HG02852 (cell line): ENCODE measurements at regions not wholly inside any gene's neighbourhood (a gene's known extent, or its start where the extent isn't known, plus 50 kb on each side); places are given as distances from the start of the nearest gene placed in this dataset.

Experiments
- ATAC-seq: cut with Tn5 transposase; IDR thresholded peaks from one replicate; pipeline ENCODE4 v1.9.1; 2021; ENCODE audit warnings: mild to moderate bottlenecking, moderate library complexity; ENCODE audit not compliant: unreplicated experiment

DNA sequence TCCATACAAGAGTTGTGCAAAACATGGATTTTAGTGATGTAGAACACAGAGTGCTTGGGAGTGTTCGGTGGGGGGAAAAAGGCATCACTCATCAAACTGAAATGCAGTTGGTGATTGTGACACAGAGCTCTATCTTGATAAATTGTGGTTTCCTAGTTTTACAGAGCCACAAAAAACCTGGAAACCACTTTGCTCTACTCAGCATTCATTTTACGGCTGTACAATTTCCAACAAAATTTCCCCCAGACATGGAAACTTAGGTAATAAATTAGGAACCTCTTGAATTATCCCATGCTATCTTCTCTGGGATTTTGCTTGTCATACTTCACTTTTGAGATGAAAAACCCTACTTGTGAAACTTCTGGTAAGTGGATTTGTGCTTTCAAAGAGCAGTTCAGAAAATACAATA is 614.9 kb upstream of the FZD8 start:
- no peak for ATAC-seq

GRCh38 chr10:36256166-36256565 is 614.1 kb upstream of the FZD8 start:
- no peak for ATAC-seq

- no peak for ATAC-seq
These were observed 612.1 kb upstream of the FZD8 start for GRCh38 chr10:36254199-36254598.

- no peak for ATAC-seq
These were observed 611.6 kb upstream of the FZD8 start for GRCh38 chr10:36253731-36254130.

DNA sequence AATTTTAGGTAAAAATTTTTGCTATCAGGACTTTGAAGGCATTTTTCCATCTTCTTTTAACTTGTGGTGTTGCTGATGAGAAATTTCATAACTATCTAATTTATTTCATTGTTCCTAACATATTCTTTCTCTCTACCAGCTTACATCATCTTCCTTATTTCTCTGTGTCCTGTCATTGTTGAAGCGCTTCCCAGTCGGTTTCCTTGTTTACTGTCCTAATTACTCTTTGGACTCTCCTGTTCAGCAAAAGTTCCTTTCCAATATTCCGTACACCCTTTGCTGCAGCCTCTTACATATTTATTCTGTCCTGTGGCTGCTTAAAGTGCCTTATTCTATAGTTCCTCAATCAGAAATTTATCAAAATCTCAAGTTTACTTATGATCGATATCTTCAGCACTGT is 609.0 kb upstream of the FZD8 start:
- no peak for ATAC-seq

DNA sequence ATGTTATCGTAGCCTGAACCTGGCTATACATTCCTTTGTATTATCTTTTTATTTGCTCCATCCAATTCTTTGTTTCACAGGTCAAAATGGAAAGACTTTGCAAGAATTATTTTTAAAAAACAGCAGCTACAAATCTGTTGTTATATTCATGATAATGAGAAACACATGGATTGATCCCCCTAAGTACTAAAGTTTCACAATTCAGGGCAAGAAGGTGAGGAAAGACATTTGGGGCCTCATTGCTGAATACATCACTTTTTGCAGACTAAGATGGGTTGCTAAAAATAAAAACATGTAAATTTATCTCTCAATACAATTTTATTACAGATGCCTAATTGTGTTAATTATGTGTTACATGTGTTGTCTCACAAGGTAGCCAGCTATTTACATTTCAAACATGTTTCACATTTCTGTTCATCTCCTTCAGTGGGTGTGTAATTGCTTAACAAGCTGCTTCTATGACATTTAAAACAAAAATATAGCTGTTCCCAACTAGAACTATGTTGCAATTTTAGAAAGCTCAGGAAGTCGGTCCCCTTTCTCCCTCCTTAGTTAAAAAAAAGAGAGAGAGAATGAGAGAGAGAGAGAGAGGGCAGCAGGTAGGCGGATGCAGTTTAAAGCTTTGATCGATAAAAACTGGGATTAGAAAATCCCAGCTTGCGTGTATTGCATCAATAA is 606.3 kb upstream of the FZD8 start:
- ATAC-seq = no peak

GRCh38 chr10:36247478-36247877 is 605.4 kb upstream of the FZD8 start:
- no peak for ATAC-seq

- ATAC-seq = no peak
These were observed 594.8 kb upstream of the FZD8 start for GRCh38 chr10:36236931-36237330.

- ATAC-seq = no peak
These were observed 594.2 kb upstream of the FZD8 start for GRCh38 chr10:36236341-36236740.

- no peak for ATAC-seq
These were observed 590.8 kb upstream of the FZD8 start for GRCh38 chr10:36232935-36233334.

- ATAC-seq = no peak
These were observed 582.4 kb upstream of the FZD8 start for GRCh38 chr10:36224431-36224985.

DNA sequence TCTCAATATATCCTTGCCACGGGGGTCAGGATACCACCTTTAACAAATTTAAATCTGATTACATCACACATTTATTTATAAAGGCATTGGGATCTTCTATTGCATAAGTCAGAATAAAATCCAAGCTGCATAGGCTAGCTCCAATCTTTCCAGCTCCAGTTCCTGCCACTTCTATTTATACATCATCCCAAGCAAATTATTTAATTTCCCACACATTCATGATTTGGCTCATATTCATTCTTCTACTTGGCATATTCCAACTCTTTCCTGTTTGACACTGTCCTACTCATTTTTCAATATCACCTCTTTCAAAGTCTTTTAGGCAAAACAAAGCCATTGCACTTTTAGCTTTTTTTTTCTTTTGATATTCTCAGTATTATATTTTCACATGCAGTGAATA is 579.0 kb upstream of the FZD8 start:
- no peak for ATAC-seq

GRCh38 chr10:36220151-36220550 is 578.1 kb upstream of the FZD8 start:
- ATAC-seq = no peak

- ATAC-seq = no peak
These were observed 569.8 kb upstream of the FZD8 start for GRCh38 chr10:36211856-36212255.

- ATAC-seq = no peak
These were observed 567.4 kb upstream of the FZD8 start for GRCh38 chr10:36209480-36209879.

- no peak for ATAC-seq
These were observed 560.8 kb upstream of the FZD8 start for GRCh38 chr10:36202881-36203280.

DNA sequence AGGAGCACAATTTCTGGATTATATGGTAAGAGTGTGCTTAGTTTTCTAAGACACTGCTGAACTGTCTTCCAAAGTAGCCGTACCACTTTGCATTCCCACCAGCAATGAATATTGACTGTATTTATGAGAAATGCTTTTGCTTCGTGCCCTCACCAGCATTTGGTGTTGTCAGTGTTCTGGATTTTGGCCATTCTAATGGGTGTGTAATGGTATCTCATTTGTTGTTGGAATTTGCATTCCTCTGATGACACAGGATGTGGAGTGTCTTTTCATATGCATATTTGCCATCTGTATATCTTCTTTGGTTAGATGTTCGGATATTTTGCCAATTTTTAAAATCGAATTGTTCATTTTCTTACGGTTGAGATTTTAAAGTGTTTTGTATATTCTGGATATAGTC is 558.5 kb upstream of the FZD8 start:
- ATAC-seq = no peak

- ATAC-seq = no peak
These were observed 556.2 kb upstream of the FZD8 start for GRCh38 chr10:36198322-36198721.

GRCh38 chr10:36195364-36195763 is 553.3 kb upstream of the FZD8 start:
- ATAC-seq = no peak

DNA sequence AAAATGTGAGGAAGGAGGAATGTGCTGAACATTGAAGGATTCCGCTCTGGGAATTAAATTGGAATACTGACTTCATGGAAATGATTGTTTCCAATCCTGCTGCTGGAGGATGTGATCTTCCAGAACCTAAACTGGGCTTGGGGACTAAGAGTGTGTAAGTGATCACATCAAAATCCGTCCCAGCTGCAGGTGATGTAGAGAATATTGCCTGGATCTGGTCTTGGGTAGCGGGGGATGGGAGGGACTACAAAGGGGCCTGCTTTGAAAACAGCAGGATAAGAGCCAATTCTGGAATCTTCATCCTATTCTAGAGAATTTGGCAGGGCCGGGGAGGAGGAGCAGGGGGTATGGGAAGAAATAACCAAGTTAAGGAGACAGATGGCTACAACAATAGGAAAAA is 552.2 kb upstream of the FZD8 start:
- no peak for ATAC-seq

GRCh38 chr10:36191009-36191408 is 548.9 kb upstream of the FZD8 start:
- no peak for ATAC-seq

DNA sequence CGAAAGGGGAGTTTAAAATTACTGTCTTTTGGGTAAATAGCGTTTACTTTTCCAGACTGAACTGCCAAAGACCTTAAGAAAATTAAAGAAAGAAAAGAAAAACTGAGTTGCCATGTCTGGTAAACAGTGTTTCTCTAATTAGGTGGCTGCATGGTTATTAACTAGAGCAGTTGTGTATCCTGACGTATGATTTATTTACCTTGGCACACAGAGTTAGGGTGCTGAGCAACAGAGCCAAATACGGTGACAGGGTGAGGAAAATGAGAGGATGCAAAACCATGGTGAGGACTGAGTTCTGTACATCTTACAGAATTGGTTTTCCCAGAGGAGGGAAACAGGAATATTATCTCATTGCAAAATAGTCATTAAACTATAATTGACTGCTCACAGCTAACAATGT is 546.4 kb upstream of the FZD8 start:
- ATAC-seq = no peak

DNA sequence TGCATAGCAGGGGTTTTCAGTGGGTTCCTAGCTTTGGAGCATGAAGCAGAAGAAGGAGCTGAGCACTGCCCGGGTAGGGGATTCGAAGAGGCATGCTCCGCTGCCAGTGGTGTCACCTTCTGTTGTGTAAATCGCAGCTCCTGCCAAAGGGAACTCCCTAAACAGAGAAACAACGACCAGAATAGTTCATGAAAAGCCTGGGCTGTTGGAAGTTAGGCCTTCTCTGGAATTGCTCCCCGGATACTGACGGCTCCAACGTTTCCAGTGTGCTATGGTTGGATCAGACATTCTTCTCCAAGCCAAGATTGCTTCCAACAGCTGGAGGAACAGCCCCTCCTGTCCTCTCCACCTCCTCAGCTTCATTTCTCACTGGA is 546.0 kb upstream of the FZD8 start:
- ATAC-seq = no peak
